HG03565 (cell line): ENCODE measurements at regions not wholly inside any gene's neighbourhood (a gene's known extent, or its start where the extent isn't known, plus 50 kb on each side); places are given as distances from the start of the nearest gene placed in this dataset.
A peak's percentile ranks its signal among the peaks of the same experiment; 100 is the strongest.
"Not testable (repeated sequence)": the region's sequence is repeated elsewhere in the genome, so short reads cannot be mapped to it uniquely, and the experiment has no call there.

ENCODE experiments used
- ATAC-seq: cut with Tn5 transposase; IDR thresholded peaks from one replicate; pipeline ENCODE4 v1.9.1; 2021; ENCODE audit warnings: mild to moderate bottlenecking, moderate library complexity; ENCODE audit not compliant: unreplicated experiment

DNA sequence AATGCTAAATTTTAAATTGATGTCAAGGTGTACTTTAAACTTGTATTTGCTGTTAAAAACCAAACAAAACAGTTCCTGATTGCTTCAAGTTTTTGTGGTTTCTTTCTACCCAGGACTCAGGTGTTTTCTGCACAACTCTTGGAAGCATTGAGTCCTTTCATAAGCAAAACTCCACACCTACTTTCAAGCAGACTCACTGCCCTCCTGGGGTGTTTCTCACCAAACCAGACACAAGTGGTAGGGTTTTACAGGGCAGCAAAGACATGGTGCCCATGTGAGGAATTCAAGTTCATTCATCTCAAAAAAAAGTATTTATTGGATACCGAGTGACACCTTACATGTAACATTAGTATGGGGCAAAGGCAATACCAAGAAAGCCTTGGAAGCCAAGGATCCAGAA lies 146.7 kb upstream of the BNIP2 start:
- no peak for ATAC-seq

DNA sequence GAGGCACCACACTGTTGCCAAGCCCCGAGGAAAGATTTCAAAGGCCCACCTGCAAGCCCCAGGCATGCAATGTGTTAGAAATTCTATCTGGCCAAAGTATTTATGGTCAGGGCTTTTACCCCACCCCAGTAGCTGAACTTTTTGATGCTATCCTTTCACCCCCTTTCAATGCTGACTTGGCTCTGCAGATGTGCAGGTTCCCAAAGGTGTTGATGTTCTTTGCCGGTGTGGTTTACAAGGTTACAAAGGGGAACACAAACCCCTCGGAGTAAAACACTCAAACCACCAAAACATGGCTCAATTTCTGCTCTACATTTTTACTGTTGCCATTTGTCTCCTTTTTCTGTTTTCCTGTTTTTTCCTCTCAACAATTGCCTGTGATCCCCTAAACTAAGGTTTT lies 145.4 kb upstream of the BNIP2 start:
- ATAC-seq, result no peak

DNA sequence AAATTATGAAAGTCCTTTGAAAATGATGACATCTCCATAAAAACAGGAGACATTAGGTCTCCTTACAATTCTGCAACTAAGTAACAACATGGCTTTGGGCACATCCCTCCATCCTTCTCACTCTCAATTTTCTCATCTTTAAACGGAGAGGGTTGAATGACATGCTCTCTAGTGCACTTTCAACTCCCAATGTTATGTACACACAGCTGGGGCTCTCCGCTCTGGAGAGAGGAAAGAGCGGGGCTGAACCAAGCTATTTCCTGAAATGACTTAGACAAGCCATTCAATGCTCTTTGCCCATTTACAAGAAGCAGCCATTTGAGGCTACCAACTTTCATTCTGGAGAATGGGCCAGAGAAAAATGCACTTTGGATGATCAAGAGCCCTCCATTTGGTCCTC lies 144.2 kb upstream of the BNIP2 start:
- no peak for ATAC-seq

DNA sequence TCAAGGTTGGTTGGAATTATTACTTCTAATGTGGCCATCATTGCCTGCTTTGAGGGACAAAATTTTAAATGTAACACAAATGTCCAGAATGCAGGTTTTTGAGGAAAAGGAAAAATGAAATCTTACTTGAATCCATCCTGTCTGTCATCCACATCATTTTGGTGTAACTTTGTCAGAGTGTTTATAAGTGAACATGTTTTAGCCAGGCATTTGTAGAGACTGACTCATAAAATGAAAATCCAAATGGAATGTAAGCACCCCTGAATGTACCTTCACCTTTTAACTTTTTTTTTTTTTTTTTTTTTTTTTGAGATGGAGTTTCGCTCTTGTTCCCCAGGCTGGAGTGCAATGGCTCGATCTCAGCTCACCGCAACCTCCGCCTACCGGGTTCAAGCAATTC lies 141.8 kb upstream of the BNIP2 start:
- no peak for ATAC-seq

GRCh38 chr15:59830098-59830497 lies 141.0 kb upstream of the BNIP2 start:
- ATAC-seq, result no peak

DNA sequence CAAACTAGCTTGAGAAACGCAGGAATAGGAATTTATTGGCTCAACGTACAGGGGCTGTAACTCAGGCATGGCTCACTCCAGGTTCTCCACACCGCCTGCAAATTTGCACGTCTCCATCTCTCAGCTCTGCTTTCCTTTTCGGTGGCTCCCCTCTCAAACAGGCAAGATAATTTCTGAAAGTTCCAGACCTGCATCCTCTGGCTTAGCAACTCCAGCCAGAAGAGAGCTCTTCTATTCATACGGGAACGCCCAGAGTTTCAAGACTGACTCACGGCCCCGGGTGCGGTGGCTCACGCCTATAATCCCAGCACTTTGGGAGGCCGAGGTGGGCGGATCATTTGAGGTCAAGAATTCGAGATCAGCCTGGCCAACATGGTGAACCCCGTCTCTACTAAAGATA lies 139.7 kb upstream of the BNIP2 start:
- no peak for ATAC-seq

DNA sequence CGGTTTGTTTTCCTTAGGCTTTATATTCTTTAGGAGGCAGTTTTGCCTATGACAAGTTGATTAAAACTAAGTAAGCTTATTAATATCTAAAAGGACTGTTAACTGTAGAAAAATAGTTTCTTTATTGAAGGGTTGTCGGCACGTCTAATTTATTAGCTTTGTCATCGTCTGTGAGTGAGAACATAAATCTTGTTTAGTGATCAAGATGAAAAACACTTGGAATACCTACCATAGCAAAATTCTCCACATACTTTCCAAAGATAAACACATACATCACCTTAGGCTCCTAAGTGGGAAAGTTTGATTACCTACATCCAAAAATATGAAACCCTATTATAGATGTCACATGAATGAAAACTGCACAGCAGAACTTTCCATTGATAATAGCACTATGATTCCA lies 139.1 kb upstream of the BNIP2 start:
- no peak for ATAC-seq

- no peak for ATAC-seq
Observed at GRCh38 chr15:59825901-59826300, 136.8 kb upstream of the BNIP2 start.

- no peak for ATAC-seq
Observed at GRCh38 chr15:59821286-59821685, 132.2 kb upstream of the BNIP2 start.

GRCh38 chr15:59819092-59819491 lies 130.0 kb upstream of the BNIP2 start:
- ATAC-seq, result no peak

GRCh38 chr15:59818336-59818735 lies 129.2 kb upstream of the BNIP2 start:
- ATAC-seq, result no peak

- no peak for ATAC-seq
Observed at GRCh38 chr15:59817834-59818233, 128.7 kb upstream of the BNIP2 start.

DNA sequence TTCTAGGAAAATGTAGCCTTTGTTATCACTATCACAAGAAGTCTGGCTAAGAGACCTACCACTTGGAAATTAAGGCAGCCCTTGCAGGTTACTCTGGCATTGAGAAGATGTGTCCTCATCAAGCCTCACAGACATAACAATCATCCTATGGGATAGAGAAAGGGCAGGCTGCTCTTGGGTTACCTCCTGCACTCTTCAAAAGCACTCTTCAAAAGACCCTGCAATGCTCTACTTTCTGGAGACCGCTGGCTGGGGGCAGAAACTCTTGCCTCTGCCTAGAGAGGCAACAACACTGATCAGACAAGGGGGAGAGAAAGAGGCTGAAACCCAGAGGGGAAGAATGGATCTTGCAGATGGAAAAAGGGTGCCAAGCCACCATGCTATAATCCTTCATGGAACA lies 127.9 kb upstream of the BNIP2 start:
- no peak for ATAC-seq

GRCh38 chr15:59814409-59814808 lies 125.3 kb upstream of the BNIP2 start:
- ATAC-seq, result no peak

DNA sequence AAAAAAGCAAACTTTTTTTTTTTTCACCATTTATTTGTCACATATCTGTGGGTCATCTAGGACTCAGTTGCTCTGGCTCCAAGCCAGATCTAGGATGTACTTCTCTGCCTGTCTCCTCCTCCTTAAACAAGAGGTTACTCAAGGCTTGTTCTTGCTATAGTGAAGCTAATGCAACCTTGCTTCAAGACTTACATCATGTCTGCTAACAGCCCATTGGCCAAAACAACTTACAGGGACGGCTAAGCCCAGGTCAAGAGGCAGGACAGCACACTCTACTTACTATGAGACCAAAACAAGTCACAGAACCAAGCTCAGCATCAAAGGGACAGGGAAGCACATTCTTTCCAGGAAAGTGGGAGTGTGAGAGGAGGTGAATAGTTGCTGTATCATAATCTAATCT lies 123.8 kb upstream of the BNIP2 start:
- no peak for ATAC-seq

DNA sequence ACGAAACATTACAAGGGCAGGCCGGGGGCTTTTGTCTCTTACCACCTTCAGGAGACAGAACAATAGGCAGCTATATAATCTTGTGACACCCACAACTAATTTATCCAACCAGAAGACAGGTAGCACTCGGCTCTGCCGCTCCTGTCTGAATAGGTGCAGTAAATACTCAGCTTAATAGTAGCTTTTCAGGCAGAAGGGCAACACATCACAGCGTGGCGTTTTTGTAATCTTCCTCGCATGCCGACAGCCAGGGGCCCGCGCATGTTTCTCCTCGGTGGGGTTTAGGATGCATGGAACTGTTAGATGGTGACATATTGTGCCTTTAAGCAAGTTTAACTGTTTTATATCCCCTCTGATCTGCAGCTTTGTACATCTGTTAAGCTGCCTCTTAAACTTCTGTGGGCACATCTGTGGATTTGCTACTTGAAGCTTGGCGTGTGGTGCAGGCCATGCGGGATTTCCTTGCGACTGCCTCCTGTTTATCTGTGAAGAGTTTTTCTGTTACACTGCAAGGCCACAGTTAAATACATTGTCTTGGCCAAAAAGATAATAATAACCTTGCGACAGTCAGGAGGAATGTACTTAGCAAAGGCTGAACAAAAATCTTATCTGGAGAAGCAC lies 123.2 kb upstream of the BNIP2 start:
- no peak for ATAC-seq

GRCh38 chr15:59803293-59803966 lies 114.3 kb upstream of the BNIP2 start:
- ATAC-seq, result not testable (repeated sequence)

DNA sequence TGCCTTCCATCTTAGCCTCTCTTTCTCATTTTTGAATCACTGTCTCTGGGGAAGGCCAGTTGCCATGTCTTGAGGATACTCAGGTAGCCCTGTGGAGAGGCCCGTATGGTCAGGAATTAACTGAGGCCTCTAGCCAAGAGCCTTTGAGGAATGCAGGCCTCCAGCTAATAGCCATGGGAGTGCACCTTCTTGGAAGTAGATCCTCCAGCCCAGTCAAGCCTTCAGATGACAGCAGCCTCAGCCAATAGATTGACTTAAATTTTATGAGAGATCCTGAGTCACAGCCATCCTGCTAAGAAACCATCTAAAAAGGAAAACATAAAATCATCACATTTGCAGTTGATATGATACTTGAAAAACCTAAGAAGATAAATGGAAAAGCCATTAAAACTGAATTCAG lies 112.5 kb upstream of the BNIP2 start:
- no peak for ATAC-seq

- ATAC-seq, result no peak
Observed at GRCh38 chr15:59798605-59798917, 109.4 kb upstream of the BNIP2 start.

DNA sequence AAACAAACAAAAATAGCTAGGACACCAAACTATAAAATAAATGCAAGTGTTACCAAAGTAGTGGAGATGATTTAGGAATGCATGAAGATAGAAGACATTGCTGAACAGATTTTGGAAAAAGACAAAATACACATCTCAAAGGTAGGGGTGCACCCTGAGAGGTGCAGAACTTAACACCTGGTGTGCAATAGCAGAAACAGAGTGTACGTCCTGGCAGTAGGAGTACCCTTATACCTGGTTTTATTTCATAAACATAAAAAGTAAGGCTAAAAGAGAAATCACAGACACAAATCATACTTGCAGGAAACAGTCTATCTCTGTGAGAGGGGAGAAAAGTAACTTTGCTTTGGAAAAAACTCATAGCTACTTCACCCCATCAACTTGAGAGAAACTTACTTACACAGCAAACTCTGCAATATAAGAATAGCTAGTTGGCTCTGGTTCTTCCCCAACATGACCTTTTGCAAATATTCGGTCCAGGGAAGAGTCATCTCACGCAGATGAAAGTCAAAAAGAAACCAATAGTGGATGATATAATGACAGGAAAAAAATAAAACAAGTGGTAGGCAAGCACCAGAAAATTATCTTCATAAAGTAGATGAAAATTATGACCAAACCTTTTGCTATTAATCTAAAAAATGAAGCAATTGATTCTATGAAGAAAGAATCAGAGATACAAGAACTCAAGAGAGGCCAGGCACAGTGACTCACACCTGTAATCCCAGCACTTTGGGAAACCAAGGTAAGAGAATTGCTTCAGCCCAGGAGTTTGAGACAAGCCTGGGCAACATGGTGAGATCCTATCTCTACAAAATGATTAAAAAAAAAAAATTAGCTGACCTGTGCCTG lies 108.9 kb upstream of the BNIP2 start:
- ATAC-seq, result peak; percentile 63

GRCh38 chr15:59794229-59794886 lies 105.2 kb upstream of the BNIP2 start:
- ATAC-seq, result no peak

- ATAC-seq, result no peak
Observed at GRCh38 chr15:59792359-59792758, 103.2 kb upstream of the BNIP2 start.
